Progenitor cell of endocrine pancreas (in vitro differentiated cells): ENCODE measurements at regions not wholly inside any gene's neighbourhood (a gene's known extent, or its start where the extent isn't known, plus 50 kb on each side); places are given as distances from the start of the nearest gene placed in this dataset.

Experiments used
- DNase-seq: peaks from one replicate; pipeline ENCODE4 v3.0.0; 2021; ENCODE audit warnings: low spot score; ENCODE audit not compliant: unreplicated experiment
- H3K27ac Mint-ChIP-seq: 2 replicates; pipeline ENCODE4 v1.8.0; 2021; ENCODE audit warnings: mild to moderate bottlenecking, moderate library complexity, mixed read lengths
- H3K27me3 Mint-ChIP-seq: 2 replicates; pipeline ENCODE4 v1.8.0; 2021; ENCODE audit warnings: mixed read lengths
- H3K36me3 Mint-ChIP-seq: 2 replicates; pipeline ENCODE4 v1.8.0; 2022; ENCODE audit warnings: mixed read lengths; ENCODE audit not compliant: insufficient read depth
- H3K4me1 Mint-ChIP-seq: 2 replicates; pipeline ENCODE4 v1.8.0; 2021; ENCODE audit warnings: low read depth, mixed read lengths
- H3K4me3 Mint-ChIP-seq: 2 replicates; pipeline ENCODE4 v1.8.0; 2021; ENCODE audit warnings: low read depth, mild to moderate bottlenecking, moderate library complexity, mixed read lengths
- H3K9me3 Mint-ChIP-seq: 2 replicates; pipeline ENCODE4 v1.8.0; 2021; ENCODE audit warnings: low read depth, mixed read lengths
- TF ChIP-seq, protein P1 (sequence below): fragments of 200-600 bp; sonication (generic); IDR thresholded peaks from one replicate; pipeline ENCODE4 v1.5.0; 2021; ENCODE audit warnings: antibody characterized with exemption, mild to moderate bottlenecking; ENCODE audit not compliant: unreplicated experiment

DNA sequence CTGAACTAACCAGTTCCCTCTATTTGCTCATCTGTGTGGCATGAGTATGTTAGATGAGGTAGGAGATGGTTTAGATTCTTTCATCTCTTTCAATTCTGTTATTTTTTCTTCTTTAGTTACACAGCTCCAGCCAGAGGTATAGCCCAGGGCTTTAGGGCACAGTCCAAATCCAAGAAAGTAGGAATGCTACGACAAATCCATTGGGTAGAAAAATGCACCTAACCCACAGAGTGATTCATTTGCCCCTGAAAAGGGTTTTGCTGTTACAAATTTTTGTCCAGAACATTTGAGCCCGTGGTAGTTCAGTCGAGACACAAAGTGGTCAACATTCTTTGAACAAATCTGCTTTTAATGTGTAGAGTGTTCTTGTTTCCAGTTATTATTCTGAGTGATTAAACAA, 250.7 kb downstream of the HS3ST3A1 start:
- TF ChIP-seq, protein P1, sequence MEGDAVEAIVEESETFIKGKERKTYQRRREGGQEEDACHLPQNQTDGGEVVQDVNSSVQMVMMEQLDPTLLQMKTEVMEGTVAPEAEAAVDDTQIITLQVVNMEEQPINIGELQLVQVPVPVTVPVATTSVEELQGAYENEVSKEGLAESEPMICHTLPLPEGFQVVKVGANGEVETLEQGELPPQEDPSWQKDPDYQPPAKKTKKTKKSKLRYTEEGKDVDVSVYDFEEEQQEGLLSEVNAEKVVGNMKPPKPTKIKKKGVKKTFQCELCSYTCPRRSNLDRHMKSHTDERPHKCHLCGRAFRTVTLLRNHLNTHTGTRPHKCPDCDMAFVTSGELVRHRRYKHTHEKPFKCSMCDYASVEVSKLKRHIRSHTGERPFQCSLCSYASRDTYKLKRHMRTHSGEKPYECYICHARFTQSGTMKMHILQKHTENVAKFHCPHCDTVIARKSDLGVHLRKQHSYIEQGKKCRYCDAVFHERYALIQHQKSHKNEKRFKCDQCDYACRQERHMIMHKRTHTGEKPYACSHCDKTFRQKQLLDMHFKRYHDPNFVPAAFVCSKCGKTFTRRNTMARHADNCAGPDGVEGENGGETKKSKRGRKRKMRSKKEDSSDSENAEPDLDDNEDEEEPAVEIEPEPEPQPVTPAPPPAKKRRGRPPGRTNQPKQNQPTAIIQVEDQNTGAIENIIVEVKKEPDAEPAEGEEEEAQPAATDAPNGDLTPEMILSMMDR: no peak
- Mint-ChIP-seq H3K4me1 (peaks cover 5% of the 10 kb centered on the region), H3K36me3 (peaks cover 1% of the 10 kb centered on the region), H3K27ac (no peak overlapping the region), H3K4me3 (no peak overlapping the region), H3K9me3 (peaks cover 5% of the 10 kb centered on the region), H3K27me3 (peaks cover 16% of the 10 kb centered on the region)
- DNase-seq: no peak

DNA sequence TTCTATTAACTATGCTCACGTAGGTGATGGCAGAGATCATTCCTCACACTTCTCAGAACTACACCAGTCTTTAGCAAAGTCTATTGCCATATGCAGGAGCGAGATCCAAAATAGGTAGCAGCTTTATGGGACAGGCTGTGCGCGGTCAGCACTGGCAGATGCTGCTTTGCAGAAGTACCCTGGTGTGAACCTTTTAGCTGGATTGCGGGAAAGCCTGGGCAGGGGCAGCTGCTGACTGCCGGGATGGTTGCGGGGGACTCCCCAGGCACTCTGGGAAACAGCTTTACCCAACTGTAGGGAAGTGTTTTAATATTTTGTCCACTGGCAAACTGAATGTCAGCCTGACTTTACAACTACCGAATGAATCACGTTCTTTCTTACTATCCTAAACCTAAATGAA, 251.3 kb downstream of the HS3ST3A1 start:
- peaks cover 1% of the 10 kb centered on the region for H3K36me3 Mint-ChIP-seq
- no peak for DNase-seq
- H3K4me3 Mint-ChIP-seq: no peak overlapping the region
- TF ChIP-seq, protein P1: no peak
- H3K27ac Mint-ChIP-seq: no peak overlapping the region
- H3K9me3 Mint-ChIP-seq: peaks cover 5% of the 10 kb centered on the region
- H3K4me1 Mint-ChIP-seq: peaks cover 5% of the 10 kb centered on the region
- H3K27me3 Mint-ChIP-seq: peaks cover 18% of the 10 kb centered on the region

GRCh38 chr17:13346996-13347762, 254.6 kb downstream of the HS3ST3A1 start:
- TF ChIP-seq, protein P1: no peak
- H3K4me1 Mint-ChIP-seq: peaks cover 4% of the 10 kb centered on the region
- H3K9me3 Mint-ChIP-seq: peaks cover 5% of the 10 kb centered on the region
- peaks cover 1% of the 10 kb centered on the region for H3K36me3 Mint-ChIP-seq
- peaks cover 8% of the 10 kb centered on the region for H3K27me3 Mint-ChIP-seq
- DNase-seq: no peak
- no peak overlapping the region for H3K4me3 Mint-ChIP-seq
- H3K27ac Mint-ChIP-seq: no peak overlapping the region

DNA sequence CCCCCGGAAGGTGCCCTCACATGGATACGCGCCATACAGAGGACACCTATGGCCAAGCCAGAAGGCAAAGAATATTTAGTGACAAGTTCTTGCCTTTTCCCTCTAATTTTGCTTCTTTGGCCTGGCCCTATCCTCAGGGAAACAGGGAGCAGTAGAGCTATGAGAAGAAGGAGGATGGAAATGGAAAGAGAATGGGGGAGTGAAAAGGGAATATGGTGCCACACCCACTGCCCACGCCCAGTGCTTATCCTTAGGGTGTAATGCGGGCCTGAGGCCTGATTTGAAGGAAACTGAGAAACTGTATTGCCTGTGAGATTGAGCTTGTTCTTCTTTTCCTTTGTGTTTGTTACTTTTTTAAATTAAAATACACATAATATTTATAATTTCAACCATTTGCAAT, 255.1 kb downstream of the HS3ST3A1 start:
- peaks cover 4% of the 10 kb centered on the region for H3K4me1 Mint-ChIP-seq
- peaks cover 1% of the 10 kb centered on the region for H3K36me3 Mint-ChIP-seq
- no peak overlapping the region for H3K27ac Mint-ChIP-seq

DNA sequence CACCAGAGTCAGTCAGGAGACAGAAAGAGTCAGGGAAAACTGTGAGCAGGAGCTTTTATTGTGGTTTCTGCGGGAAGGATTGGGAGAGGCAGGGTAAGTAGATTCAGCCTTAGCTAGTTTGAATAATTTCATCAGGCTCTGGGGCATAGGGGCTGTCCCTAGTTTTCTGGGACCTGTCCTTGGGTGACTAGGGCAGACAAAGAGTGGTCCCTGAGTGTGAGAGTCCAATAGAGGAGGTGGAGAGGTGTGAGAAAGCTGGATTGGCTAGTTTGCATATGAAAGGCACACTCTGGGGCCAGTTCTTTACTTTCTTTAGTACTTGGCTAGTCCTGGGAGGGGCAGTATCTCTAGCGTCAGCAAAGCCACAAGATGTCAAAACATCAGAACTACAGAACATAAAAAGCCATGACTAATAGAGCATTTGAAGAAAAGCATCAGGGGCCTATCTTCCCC, 255.6 kb downstream of the HS3ST3A1 start:
- H3K36me3 Mint-ChIP-seq: peaks cover 1% of the 10 kb centered on the region
- H3K4me3 Mint-ChIP-seq: no peak overlapping the region
- TF ChIP-seq, protein P1: no peak
- H3K27ac Mint-ChIP-seq: peak overlapping the region; percentile 23
- peaks cover 8% of the 10 kb centered on the region for H3K27me3 Mint-ChIP-seq
- peaks cover 5% of the 10 kb centered on the region for H3K9me3 Mint-ChIP-seq
- DNase-seq: no peak
- H3K4me1 Mint-ChIP-seq: peaks cover 4% of the 10 kb centered on the region

More for the DNA sequence above, 255.1 kb downstream of the HS3ST3A1 start:
- DNase-seq: no peak
- H3K9me3 Mint-ChIP-seq: peaks cover 5% of the 10 kb centered on the region
- peaks cover 8% of the 10 kb centered on the region for H3K27me3 Mint-ChIP-seq
- H3K4me3 Mint-ChIP-seq: no peak overlapping the region
- TF ChIP-seq, protein P1: no peak
